ENCODE measurements at regions not wholly inside any gene's neighbourhood (a gene's known extent, or its start where the extent isn't known, plus 50 kb on each side); places are given as distances from the start of the nearest gene placed in this dataset.
"Not testable (repeated sequence)": the region's sequence is repeated elsewhere in the genome, so short reads cannot be mapped to it uniquely, and the experiment has no call there.

- Mint-ChIP-seq H3K4me1 (ENCODE audit: low read depth, unreplicated experiment) (no peaks in the 10 kb centered on the region), H3K9me3 (ENCODE audit: unreplicated experiment) (no peaks in the 10 kb centered on the region), H3K4me3 (ENCODE audit: unreplicated experiment) (no peak overlapping the region), H3K27me3 (ENCODE audit: unreplicated experiment) (no peaks in the 10 kb centered on the region), H3K36me3 (ENCODE audit: unreplicated experiment) (no peaks in the 10 kb centered on the region), H3K27ac (ENCODE audit: unreplicated experiment) (no peak overlapping the region)
- no peak for DNase-seq
- TF ChIP-seq CTCF (IDR thresholded peaks at IDR 0.05; ENCODE audit: partially characterized antibody, unreplicated experiment): no peak
Observed at GRCh38 chrX:96094616-96095015, 590.0 kb upstream of the DIAPH2 start.

GRCh38 chrX:96098471-96098870 lies 586.2 kb upstream of the DIAPH2 start:
- DNase-seq: no peak
- Mint-ChIP-seq H3K36me3 (ENCODE audit: unreplicated experiment) (no peaks in the 10 kb centered on the region), H3K9me3 (ENCODE audit: unreplicated experiment) (no peaks in the 10 kb centered on the region), H3K4me1 (ENCODE audit: low read depth, unreplicated experiment) (no peaks in the 10 kb centered on the region), H3K27me3 (ENCODE audit: unreplicated experiment) (no peaks in the 10 kb centered on the region), H3K27ac (ENCODE audit: unreplicated experiment) (no peak overlapping the region), H3K4me3 (ENCODE audit: unreplicated experiment) (no peak overlapping the region)
- TF ChIP-seq CTCF (IDR thresholded peaks at IDR 0.05; ENCODE audit: partially characterized antibody, unreplicated experiment): no peak

- no peak for TF ChIP-seq CTCF (IDR thresholded peaks at IDR 0.05; ENCODE audit: partially characterized antibody, unreplicated experiment)
- no peak for DNase-seq
- H3K4me3 Mint-ChIP-seq (ENCODE audit: unreplicated experiment): no peak overlapping the region
- H3K27me3 Mint-ChIP-seq (ENCODE audit: unreplicated experiment): no peaks in the 10 kb centered on the region
- H3K36me3 Mint-ChIP-seq (ENCODE audit: unreplicated experiment): no peaks in the 10 kb centered on the region
- H3K4me1 Mint-ChIP-seq (ENCODE audit: low read depth, unreplicated experiment): no peaks in the 10 kb centered on the region
- H3K27ac Mint-ChIP-seq (ENCODE audit: unreplicated experiment): no peak overlapping the region
- H3K9me3 Mint-ChIP-seq (ENCODE audit: unreplicated experiment): no peaks in the 10 kb centered on the region
Observed at GRCh38 chrX:96102997-96103396, 581.6 kb upstream of the DIAPH2 start.

- Mint-ChIP-seq H3K4me1 (ENCODE audit: low read depth, unreplicated experiment) (no peaks in the 10 kb centered on the region), H3K27me3 (ENCODE audit: unreplicated experiment) (no peaks in the 10 kb centered on the region), H3K4me3 (ENCODE audit: unreplicated experiment) (no peak overlapping the region), H3K36me3 (ENCODE audit: unreplicated experiment) (no peaks in the 10 kb centered on the region), H3K27ac (ENCODE audit: unreplicated experiment) (no peak overlapping the region), H3K9me3 (ENCODE audit: unreplicated experiment) (no peaks in the 10 kb centered on the region)
- no peak for DNase-seq
- TF ChIP-seq CTCF (IDR thresholded peaks at IDR 0.05; ENCODE audit: partially characterized antibody, unreplicated experiment): peak; percentile 42
Observed at GRCh38 chrX:96112689-96113088, 572.0 kb upstream of the DIAPH2 start.

GRCh38 chrX:96126182-96126581 lies 558.5 kb upstream of the DIAPH2 start:
- TF ChIP-seq CTCF (IDR thresholded peaks at IDR 0.05; ENCODE audit: partially characterized antibody, unreplicated experiment): peak; percentile 33
- Mint-ChIP-seq H3K27me3 (ENCODE audit: unreplicated experiment) (no peaks in the 10 kb centered on the region), H3K27ac (ENCODE audit: unreplicated experiment) (no peak overlapping the region), H3K4me1 (ENCODE audit: low read depth, unreplicated experiment) (no peaks in the 10 kb centered on the region), H3K36me3 (ENCODE audit: unreplicated experiment) (no peaks in the 10 kb centered on the region), H3K9me3 (ENCODE audit: unreplicated experiment) (no peaks in the 10 kb centered on the region), H3K4me3 (ENCODE audit: unreplicated experiment) (no peak overlapping the region)
- DNase-seq: no peak

- not testable (repeated sequence) for H3K27me3 Mint-ChIP-seq (ENCODE audit: unreplicated experiment); H3K4me3 Mint-ChIP-seq (ENCODE audit: unreplicated experiment); H3K27ac Mint-ChIP-seq (ENCODE audit: unreplicated experiment); H3K36me3 Mint-ChIP-seq (ENCODE audit: unreplicated experiment); H3K4me1 Mint-ChIP-seq (ENCODE audit: low read depth, unreplicated experiment); H3K9me3 Mint-ChIP-seq (ENCODE audit: unreplicated experiment); DNase-seq
Observed at GRCh38 chrX:96128058-96128457, 556.6 kb upstream of the DIAPH2 start.

Measured in glutamatergic neuron (in vitro differentiated cells).